NCI-H1417 (cell line): ENCODE measurements at regions not wholly inside any gene's neighbourhood (a gene's known extent, or its start where the extent isn't known, plus 50 kb on each side); places are given as distances from the start of the nearest gene placed in this dataset.
"Not testable (repeated sequence)": the region's sequence is repeated elsewhere in the genome, so short reads cannot be mapped to it uniquely, and the experiment has no call there.

Source experiments
- DNase-seq, 3 experiments: peaks; one replicate each; lab custom pipeline; 2025; lab: John Stamatoyannopoulos, UW

DNA sequence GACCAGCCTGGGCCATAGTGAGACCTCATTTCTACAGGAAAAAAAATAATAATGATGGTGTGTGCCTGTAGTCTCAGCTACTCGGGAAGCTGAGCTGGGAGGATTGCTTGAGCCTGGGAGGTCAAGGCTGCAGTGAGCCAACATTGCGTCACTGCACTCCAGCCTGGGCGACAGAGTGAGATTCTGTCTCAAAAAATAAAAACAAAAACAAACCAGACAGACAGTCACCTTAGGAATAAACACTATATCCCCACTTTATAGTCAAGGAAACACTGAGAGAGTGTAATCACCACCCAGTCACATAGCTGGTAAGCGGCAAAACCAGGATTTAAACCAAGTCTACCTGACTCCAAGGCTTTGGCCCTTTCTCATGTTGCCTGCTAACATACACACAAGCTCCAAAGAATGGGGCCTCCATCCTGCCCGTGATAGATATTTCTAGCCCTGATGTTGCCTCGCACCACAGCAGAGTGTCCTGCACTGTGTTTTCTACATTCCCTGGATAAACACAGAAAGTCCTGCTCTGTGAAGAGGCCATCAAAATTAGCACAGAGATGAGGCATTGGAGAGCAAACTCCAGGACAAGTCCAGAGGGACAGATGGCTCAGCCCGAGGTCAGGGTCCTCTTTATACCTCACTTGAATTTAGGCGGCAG lies 66.1 kb upstream of the SMURF2 start:
- no peak for DNase-seq

- not testable (repeated sequence) for DNase-seq
Measured at GRCh38 chr17:64726025-64726424, 63.9 kb upstream of the SMURF2 start.

GRCh38 chr17:64724246-64724645 lies 62.1 kb upstream of the SMURF2 start:
- not testable (repeated sequence) for DNase-seq

GRCh38 chr17:64723781-64724180 lies 61.7 kb upstream of the SMURF2 start:
- DNase-seq, result no peak

DNA sequence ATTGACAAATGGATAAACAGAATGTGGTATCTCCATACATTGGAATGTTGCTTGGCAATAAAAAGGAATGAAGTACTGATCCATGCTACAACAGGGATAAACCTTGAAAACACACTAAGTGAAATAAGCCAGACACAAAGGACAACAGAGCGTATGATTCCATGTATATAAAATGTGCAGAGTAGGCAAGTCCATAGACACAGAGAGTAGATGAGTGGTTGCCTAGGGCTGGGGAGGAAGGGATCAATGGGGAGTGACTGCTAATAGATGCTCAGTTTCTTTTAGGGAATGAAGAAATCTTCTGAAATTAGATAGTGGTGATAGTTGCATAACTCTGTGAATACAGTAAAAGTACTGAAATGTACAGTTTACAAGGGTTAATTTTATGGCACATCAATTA lies 59.4 kb upstream of the SMURF2 start:
- not testable (repeated sequence) for DNase-seq

DNA sequence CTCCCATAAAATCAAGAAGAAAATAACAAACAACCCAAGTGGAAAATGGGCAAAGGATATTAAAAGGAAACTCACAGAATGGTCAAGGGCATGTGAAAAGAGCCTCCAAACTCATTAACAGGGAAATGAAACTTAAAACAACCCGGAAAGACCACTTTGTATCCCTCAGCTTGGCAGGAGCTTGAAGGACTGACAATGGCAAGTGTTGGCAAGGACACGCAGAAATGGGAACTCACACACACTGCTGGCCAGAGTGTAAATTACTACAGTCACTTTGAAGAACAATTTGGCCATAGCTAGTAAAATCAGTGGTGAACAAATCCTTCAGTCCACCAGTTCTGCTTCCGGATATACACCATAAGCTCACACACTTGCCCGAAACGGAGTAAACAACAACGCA lies 58.1 kb upstream of the SMURF2 start:
- DNase-seq, result not testable (repeated sequence)

DNA sequence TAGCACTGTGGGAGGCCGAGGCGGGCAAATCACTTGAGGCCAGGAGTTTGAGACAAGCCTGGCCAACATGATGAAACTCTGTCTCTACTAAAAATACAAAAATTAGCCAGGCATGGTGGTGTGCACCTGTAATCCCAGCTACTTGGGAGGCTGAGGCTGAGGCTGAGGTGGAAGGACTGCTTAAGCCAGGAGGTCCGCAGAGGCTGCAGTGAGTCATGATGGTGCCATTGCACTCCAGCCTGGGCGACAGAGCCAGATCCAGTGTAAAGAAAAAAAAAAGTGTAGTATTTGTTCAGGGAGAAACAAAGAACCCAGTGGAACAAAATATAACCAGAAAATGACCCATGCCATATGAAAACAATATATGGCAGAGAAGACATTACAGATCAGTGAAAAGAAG lies 57.4 kb upstream of the SMURF2 start:
- DNase-seq, result not testable (repeated sequence)

GRCh38 chr17:64718816-64719215 lies 56.7 kb upstream of the SMURF2 start:
- DNase-seq, result not testable (repeated sequence)

DNA sequence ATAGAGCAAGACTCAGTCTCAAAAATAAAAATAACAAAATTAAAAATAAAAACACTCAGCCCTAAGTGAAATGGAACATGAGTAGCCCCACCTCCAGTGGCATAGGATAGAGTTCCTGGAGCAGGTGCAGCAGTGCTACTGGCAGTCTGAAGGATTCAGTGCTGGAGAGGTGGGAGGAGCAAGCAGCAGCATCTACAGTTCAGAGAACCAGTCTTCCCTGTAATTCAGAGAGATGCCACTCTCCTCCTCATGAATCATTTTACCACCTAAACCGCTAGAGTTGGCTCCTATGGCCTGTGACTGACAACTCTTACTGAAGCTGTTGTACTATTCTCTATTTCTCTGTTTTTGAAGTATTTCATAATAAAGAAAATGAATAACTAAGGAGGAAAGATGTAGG lies 56.0 kb upstream of the SMURF2 start:
- DNase-seq, result peak in 2 of 3 experiments; percentile 5 to 89

DNA sequence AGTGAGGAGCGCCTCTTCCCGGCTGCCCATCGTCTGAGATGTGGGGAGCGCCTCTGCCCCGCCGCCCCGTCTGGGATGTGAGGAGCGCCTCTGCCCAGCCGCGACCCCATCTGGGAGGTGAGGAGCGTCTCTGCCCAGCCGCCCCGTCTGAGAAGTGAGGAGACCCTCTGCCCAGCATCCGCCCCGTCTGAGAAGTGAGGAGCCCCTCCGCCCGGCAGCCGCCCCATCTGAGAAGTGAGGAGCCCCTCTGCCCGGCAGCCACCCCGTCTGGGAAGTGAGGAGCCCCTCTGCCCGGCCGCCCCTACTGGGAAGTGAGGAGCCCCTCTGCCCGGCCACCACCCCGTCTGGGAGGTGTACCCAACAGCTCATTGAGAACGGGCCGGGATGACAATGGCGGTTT lies 54.4 kb upstream of the SMURF2 start:
- DNase-seq, result not testable (repeated sequence)

DNA sequence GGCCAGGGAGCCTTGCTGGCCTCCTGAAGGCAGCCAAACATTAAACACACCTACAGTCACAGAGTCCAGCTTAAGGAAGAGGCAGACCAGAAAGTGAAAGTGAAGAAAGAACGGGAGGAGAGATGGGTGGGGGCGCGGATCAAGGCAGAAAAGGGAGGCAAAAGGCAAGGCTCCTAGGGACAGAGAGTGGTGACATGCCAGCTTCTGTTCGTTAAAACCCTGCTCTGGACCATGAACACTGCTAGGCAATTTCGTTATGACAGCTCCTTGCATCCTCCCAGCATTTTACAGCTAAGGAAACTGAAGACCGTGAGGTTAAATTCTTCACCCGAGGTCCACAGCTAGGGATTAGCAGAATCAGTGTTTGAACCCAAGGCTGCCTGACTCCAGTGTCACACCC lies 51.7 kb upstream of the SMURF2 start:
- DNase-seq, result not testable (repeated sequence)

- DNase-seq, result not testable (repeated sequence)
Measured at GRCh38 chr17:64712557-64713351, 50.6 kb upstream of the SMURF2 start.
